Pancreas (tissue), 10 donors: ENCODE measurements at regions not wholly inside any gene's neighbourhood (a gene's known extent, or its start where the extent isn't known, plus 50 kb on each side); places are given as distances from the start of the nearest gene placed in this dataset.

Source experiments
- ATAC-seq, 4 donors: fragments of 200-7000 bp; cut with Tn5 transposase; one replicate each; pipeline versions ENCODE4 v1.8.0 to v1.9.1; 2020; ENCODE audit warnings: mild to moderate bottlenecking in 4 of 4, moderate library complexity in 4 of 4
- DNase-seq, 6 donors: peaks; one replicate each; pipeline ENCODE4 v3.0.0-alpha.2; 2020
- FAIRE-seq: peaks from 2 replicates; lab custom pipeline; 2012; peaks lifted over from hg19 to GRCh38; lab: Jason Lieb, UNC
- H3K27ac ChIP-seq, 4 donors: fragments of 200-600 bp; sonication (generic); 1 replicate in 3 of 4; 2 replicates in 1 of 4; pipeline versions ENCODE4 v1.5.0 to v1.8.0; 2020
- H3K27me3 ChIP-seq, 4 donors: fragments of 200-600 bp; one replicate each; pipeline ENCODE4 v1.8.0; 2021
- H3K36me3 ChIP-seq, 3 donors: fragments of 200-600 bp; sonication (generic) in 1 of 3; one replicate each; pipeline versions ENCODE4 v1.5.0 to v1.8.0; 2020 to 2021
- H3K4me1 ChIP-seq, 3 donors: fragments of 200-600 bp; one replicate each; pipeline ENCODE4 v1.8.0; 2021
- H3K4me3 ChIP-seq, 4 donors: fragments of 200-600 bp; sonication (generic) in 2 of 4; one replicate each; pipeline versions ENCODE4 v1.5.0 to v1.8.0; 2020 to 2021
- H3K9me3 ChIP-seq, 4 donors: fragments of 200-600 bp; one replicate each; pipeline ENCODE4 v1.8.0; 2021
- CTCF ChIP-seq, 4 donors: fragments of 200-600 bp; sonication (generic) in 3 of 4; IDR thresholded peaks; one replicate each; pipeline versions ENCODE4 v1.5.0 to v1.8.0; 2021; ENCODE audit warnings: antibody characterized with exemption in 4 of 4
- WGBS, 2 donors: extraction: QIAGEN DNeasy Blood & Tissue Kit; methylation state at CpG; one replicate each; pipeline ENCODE4 v1.1.7; 2013; 5-methylcytosine and 5-hydroxymethylcytosine counted together
- intact Hi-C, 3 donors: fragments of 100-400 bp; cut with DNase I; formaldehyde crosslinking; loops; one replicate each; pipeline versions ENCODE4 v1.11.1 to v1.14.2; 2022
- donor health status: healthy with polysubstance abuse.
- donor health status: DM: no; HTN: no; CAD: no; lungs with moderate emphysema.
- donor health status: DM: no; HTN: no; CAD: no.
- donor health status: control.
- donor health status: control.
- donor health status: Bipolar disorder and iron deficiency.
- donor health status: DM: yes; HTN: yes; CAD: no.
- donor health status: DM: no; HTN: no; CAD: no.
- donor health status: DM: no; HTN: no; CAD: no.
- donor health status: DM: yes; HTN: yes; CAD: no.

DNA sequence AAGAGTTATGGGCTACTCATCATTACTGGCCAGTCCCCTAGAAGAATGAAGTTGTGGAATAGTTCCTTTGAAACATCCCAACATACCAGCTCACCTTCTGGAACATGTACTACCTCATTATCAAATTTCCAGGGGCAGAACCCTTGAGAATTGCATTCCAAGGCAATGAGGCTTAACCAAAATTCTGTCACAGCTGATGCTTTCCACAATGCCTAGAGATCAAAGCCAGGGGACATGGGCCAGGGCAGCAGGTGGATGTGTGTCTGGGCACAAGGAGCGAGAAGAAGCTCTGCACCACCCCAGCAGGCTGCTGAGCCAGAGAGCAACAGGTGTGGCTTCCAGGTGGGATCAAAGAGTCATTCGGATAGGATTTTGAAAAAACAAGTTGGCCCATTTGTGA lies 362.1 kb downstream of the EFNB2 start:
- 64 to 78% methylated on average over 2 of the region's 2 CpGs for WGBS, 2 donors
- no peak for DNase-seq
- no peaks in the 10 kb centered on the region for H3K36me3 ChIP-seq
- no peak overlapping the region for H3K27ac ChIP-seq
- no peaks in the 10 kb centered on the region for H3K4me1 ChIP-seq
- intact Hi-C loops, result no loop called here
- H3K9me3 ChIP-seq, result no peaks in the 10 kb centered on the region
- FAIRE-seq, result no peak
- no peak for TF ChIP-seq CTCF (IDR thresholded peaks at IDR 0.05)
- no peak for ATAC-seq
- H3K27me3 ChIP-seq, result no peaks in the 10 kb centered on the region
- no peak overlapping the region for H3K4me3 ChIP-seq

DNA sequence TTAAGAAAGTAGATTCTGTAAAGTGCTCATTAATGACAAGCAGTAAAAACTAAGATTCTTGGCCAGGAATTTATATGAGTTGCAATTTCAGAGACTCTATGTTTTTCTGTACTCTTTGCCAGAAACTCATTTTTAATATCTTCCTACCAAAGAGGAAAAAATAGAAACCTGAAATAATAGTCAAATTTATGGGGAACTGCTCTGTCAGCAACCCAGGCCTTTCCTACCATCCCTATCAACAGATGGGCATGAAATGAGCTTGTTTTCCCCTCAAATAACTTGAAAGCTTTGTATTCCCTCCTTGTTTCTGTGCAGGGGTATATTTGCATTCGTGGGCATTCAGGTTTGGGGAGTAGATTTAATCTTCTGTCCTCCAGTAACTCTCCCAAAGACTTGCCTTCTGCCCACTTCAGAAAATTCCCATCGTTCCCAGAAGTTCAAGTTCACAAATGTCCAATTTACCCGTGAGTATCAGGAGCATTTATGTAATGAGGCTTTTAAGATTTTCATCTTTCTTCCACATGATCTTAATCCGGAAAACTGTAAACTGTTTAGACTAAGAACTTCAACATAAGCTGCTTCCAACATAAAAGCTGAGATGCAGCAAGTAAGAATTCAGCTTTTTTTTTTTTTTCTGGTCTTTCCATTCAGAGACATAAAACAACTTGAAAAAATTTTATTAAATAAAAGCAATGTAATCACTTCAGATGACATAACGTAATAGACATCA lies 363.1 kb downstream of the EFNB2 start:
- Histone ChIP-seq H3K36me3 (no peaks in the 10 kb centered on the region), H3K4me3 (no peak overlapping the region), H3K27me3 (no peaks in the 10 kb centered on the region), H3K4me1 (no peaks in the 10 kb centered on the region), H3K9me3 (no peaks in the 10 kb centered on the region), H3K27ac (no peak overlapping the region)
- intact Hi-C loops, result no loop called here
- TF ChIP-seq CTCF (IDR thresholded peaks at IDR 0.05), result no peak
- FAIRE-seq (no peak), DNase-seq (no peak), ATAC-seq (no peak)
- WGBS, 2 donors, result 66 to 73% methylated on average over 5 of the region's 5 CpGs

GRCh38 chr13:106163426-106163825 lies 372.0 kb downstream of the EFNB2 start:
- FAIRE-seq (no peak), ATAC-seq (no peak), DNase-seq (no peak)
- Histone ChIP-seq H3K27me3 (no peaks in the 10 kb centered on the region), H3K36me3 (no peaks in the 10 kb centered on the region), H3K4me3 (no peak overlapping the region), H3K4me1 (no peaks in the 10 kb centered on the region), H3K9me3 (no peaks in the 10 kb centered on the region), H3K27ac (no peak overlapping the region)
- WGBS, 2 donors, result 94 to 95% methylated on average over 3 of the region's 3 CpGs
- no peak for TF ChIP-seq CTCF (IDR thresholded peaks at IDR 0.05)
- intact Hi-C loops, result no loop called here

- no peaks in the 10 kb centered on the region for H3K9me3 ChIP-seq
- ATAC-seq (no peak), DNase-seq (no peak), FAIRE-seq (no peak)
- WGBS, 2 donors, result 72 to 79% methylated on average over 3 of the region's 3 CpGs
- H3K27me3 ChIP-seq, result no peaks in the 10 kb centered on the region
- no peak for TF ChIP-seq CTCF (IDR thresholded peaks at IDR 0.05)
- H3K36me3 ChIP-seq, result no peaks in the 10 kb centered on the region
- intact Hi-C loops, result no loop called here
- H3K4me3 ChIP-seq, result no peak overlapping the region
- no peaks in the 10 kb centered on the region for H3K4me1 ChIP-seq
- H3K27ac ChIP-seq, result no peak overlapping the region
Measured at GRCh38 chr13:106161146-106161545, 374.3 kb downstream of the EFNB2 start.
